Stimulated activated naive B cell treated with anti-CD40 and anti-IgM and Interleukin-4, amounts not matched to agents 10 μg/mL and 1 μg/mL and 100 μg/mL, for 72 hours (primary cell): ENCODE measurements at regions not wholly inside any gene's neighbourhood (a gene's known extent, or its start where the extent isn't known, plus 50 kb on each side); places are given as distances from the start of the nearest gene placed in this dataset.

Experiments used
- ATAC-seq, 2 donors: fragments of 150-1000 bp; cut with Tn5 transposase; replicated peaks; 2 replicates each; pipeline ENCODE4 v1.10.0; 2021; ENCODE audit warnings: moderate library complexity in 1 of 2
- DNase-seq: peaks from one replicate; pipeline ENCODE4 v3.0.0; 2021
- H3K27ac Mint-ChIP-seq: one replicate; pipeline ENCODE4 v1.8.0; 2022; ENCODE audit warnings: mild to moderate bottlenecking, mixed read lengths
- H3K27me3 Mint-ChIP-seq, 2 donors: one replicate each; pipeline ENCODE4 v1.8.0; 2022; ENCODE audit warnings: mixed read lengths in 2 of 2
- H3K36me3 Mint-ChIP-seq, 2 donors: one replicate each; pipeline ENCODE4 v1.8.0; 2022; ENCODE audit warnings: mixed read lengths in 2 of 2, mild to moderate bottlenecking in 1 of 2
- H3K4me1 Mint-ChIP-seq, 2 donors: one replicate each; pipeline ENCODE4 v1.8.0; 2022; ENCODE audit warnings: mixed read lengths in 2 of 2, mild to moderate bottlenecking in 1 of 2
- H3K4me3 Mint-ChIP-seq, 2 donors: one replicate each; pipeline ENCODE4 v1.8.0; 2022; ENCODE audit warnings: mild to moderate bottlenecking in 2 of 2, mixed read lengths in 2 of 2, moderate library complexity in 1 of 2
- H3K9me3 Mint-ChIP-seq, 2 donors: one replicate each; pipeline ENCODE4 v1.8.0; 2022; ENCODE audit warnings: mixed read lengths in 2 of 2, mild to moderate bottlenecking in 1 of 2

DNA sequence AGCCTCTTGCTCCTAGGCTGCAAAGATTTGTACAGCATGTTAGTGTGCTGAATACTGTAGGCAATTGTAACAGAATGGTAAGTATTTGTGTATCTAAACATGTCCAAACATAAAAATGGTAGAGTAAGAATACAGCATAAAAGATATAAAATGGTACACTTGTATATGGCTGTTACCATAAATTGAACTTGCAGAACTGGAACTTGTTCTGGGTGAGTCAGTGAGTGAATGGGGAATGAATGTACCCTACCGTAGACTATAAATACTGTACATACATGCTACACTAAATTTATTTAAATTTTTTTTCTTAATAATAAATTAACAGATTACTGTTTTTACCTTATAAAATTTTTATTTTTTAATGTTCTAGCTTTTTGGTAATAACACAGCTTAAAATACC is 858.7 kb downstream of the ROBO2 start:
- Mint-ChIP-seq H3K27ac (no peak overlapping the region), H3K36me3 (no peaks in the 10 kb centered on the region), H3K27me3 (no peaks in the 10 kb centered on the region), H3K4me3 (no peak overlapping the region), H3K9me3 (peaks cover 9 to 20% of the 10 kb centered on the region in 2 donors), H3K4me1 (no peaks in the 10 kb centered on the region)
- peak in 1 of 2 donors; percentile 23 for ATAC-seq
- DNase-seq, result no peak

- Mint-ChIP-seq H3K4me3 (no peak overlapping the region), H3K27me3 (no peaks in the 10 kb centered on the region), H3K27ac (no peak overlapping the region), H3K9me3 (peaks cover 7 to 10% of the 10 kb centered on the region in 2 donors), H3K4me1 (no peaks in the 10 kb centered on the region), H3K36me3 (no peaks in the 10 kb centered on the region)
- DNase-seq (no peak), ATAC-seq (no peak)
These were observed 862.8 kb downstream of the ROBO2 start for GRCh38 chr3:77902675-77903074.

DNA sequence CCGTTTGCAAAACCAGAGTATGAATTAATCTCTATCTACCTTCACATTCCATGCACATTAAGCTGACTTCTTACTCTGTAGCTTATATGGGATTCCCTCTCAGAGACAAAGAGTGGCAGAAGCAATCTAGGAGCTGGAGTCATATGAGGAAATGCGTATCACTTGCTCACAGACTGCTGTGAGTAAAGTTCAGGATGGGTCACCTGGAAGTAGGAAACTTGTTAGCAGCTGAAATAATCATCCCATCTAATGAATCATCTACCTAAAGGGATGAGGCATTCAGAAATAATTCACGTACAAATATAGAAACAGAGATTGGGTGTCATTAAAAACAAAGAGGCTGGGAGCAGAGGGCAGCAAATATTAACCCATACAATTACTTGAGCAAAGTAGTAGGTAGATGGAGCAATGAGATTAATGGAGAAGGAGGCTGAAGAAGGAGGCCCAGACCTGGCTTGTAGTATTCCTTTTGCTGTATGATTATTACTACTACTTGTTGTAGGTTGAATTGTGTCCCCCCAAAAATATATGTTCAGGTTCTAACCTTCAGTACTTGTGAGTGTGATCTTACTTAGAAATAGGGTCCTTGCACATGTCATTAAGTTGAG is 866.3 kb downstream of the ROBO2 start:
- no peaks in the 10 kb centered on the region for H3K27me3 Mint-ChIP-seq
- H3K9me3 Mint-ChIP-seq, result peaks cover 3 to 6% of the 10 kb centered on the region in 2 donors
- H3K27ac Mint-ChIP-seq, result no peak overlapping the region
- no peak overlapping the region for H3K4me3 Mint-ChIP-seq
- DNase-seq, result no peak
- no peak for ATAC-seq
- no peaks in the 10 kb centered on the region for H3K4me1 Mint-ChIP-seq
- H3K36me3 Mint-ChIP-seq, result no peaks in the 10 kb centered on the region

- DNase-seq, result no peak
- no peaks in the 10 kb centered on the region for H3K36me3 Mint-ChIP-seq
- H3K4me1 Mint-ChIP-seq, result no peaks in the 10 kb centered on the region
- no peak overlapping the region for H3K27ac Mint-ChIP-seq
- H3K4me3 Mint-ChIP-seq, result no peak overlapping the region
- H3K27me3 Mint-ChIP-seq, result no peaks in the 10 kb centered on the region
- no peak for ATAC-seq
- peaks cover 1 to 3% of the 10 kb centered on the region in 2 donors for H3K9me3 Mint-ChIP-seq
These were observed 873.8 kb downstream of the ROBO2 start for GRCh38 chr3:77913524-77914174.

- DNase-seq (no peak), ATAC-seq (no peak)
- Mint-ChIP-seq H3K4me3 (no peak overlapping the region), H3K27ac (no peak overlapping the region), H3K4me1 (no peaks in the 10 kb centered on the region), H3K9me3 (peaks cover 1 to 7% of the 10 kb centered on the region in 2 donors), H3K36me3 (no peaks in the 10 kb centered on the region), H3K27me3 (no peaks in the 10 kb centered on the region)
These were observed 875.4 kb downstream of the ROBO2 start for GRCh38 chr3:77915336-77915735.

DNA sequence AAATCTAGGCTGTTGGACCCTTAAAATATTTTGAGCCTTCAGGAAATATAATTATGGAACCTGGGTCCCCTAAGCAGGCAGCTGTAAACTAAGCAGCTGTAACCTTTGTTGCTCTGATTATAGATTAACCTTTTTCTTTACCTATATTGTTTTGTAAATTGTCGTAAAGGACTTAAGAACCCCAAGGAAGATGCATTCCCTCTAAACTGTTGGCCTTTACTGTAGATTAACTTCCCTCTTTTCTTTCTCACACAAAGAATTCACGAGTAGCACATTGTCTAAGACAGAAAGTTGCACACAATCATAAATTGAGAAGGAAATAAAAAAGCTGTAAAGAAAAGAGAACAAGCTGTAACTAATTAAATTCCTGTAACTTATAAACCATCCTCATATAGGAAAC is 877.3 kb downstream of the ROBO2 start:
- Mint-ChIP-seq H3K4me1 (no peaks in the 10 kb centered on the region), H3K4me3 (no peak overlapping the region), H3K27me3 (no peaks in the 10 kb centered on the region), H3K9me3 (peaks cover 2 to 4% of the 10 kb centered on the region in 2 donors), H3K27ac (no peak overlapping the region), H3K36me3 (no peaks in the 10 kb centered on the region)
- ATAC-seq (no peak), DNase-seq (no peak)

GRCh38 chr3:77919244-77919643 is 879.3 kb downstream of the ROBO2 start:
- ATAC-seq, result no peak
- Mint-ChIP-seq H3K27ac (no peak overlapping the region), H3K4me3 (no peak overlapping the region), H3K9me3 (peaks cover 2 to 4% of the 10 kb centered on the region in 2 donors), H3K36me3 (no peaks in the 10 kb centered on the region), H3K27me3 (no peaks in the 10 kb centered on the region), H3K4me1 (no peaks in the 10 kb centered on the region)
- no peak for DNase-seq

- Mint-ChIP-seq H3K27me3 (no peaks in the 10 kb centered on the region), H3K4me3 (no peak overlapping the region), H3K27ac (no peak overlapping the region), H3K9me3 (peaks cover 4 to 9% of the 10 kb centered on the region in 2 donors), H3K4me1 (no peaks in the 10 kb centered on the region), H3K36me3 (no peaks in the 10 kb centered on the region)
- no peak for ATAC-seq
- DNase-seq, result no peak
These were observed 891.5 kb downstream of the ROBO2 start for GRCh38 chr3:77931255-77932009.

- ATAC-seq, result no peak
- Mint-ChIP-seq H3K27ac (no peak overlapping the region), H3K27me3 (no peaks in the 10 kb centered on the region), H3K4me3 (no peak overlapping the region), H3K9me3 (peaks cover 4 to 9% of the 10 kb centered on the region in 2 donors), H3K36me3 (no peaks in the 10 kb centered on the region), H3K4me1 (no peaks in the 10 kb centered on the region)
- DNase-seq, result no peak
These were observed 893.0 kb downstream of the ROBO2 start for GRCh38 chr3:77932926-77933325.

GRCh38 chr3:77933926-77934325 is 894.0 kb downstream of the ROBO2 start:
- Mint-ChIP-seq H3K9me3 (peaks cover 4 to 9% of the 10 kb centered on the region in 2 donors), H3K27me3 (no peaks in the 10 kb centered on the region), H3K27ac (no peak overlapping the region), H3K36me3 (no peaks in the 10 kb centered on the region), H3K4me1 (no peaks in the 10 kb centered on the region), H3K4me3 (no peak overlapping the region)
- DNase-seq, result no peak
- ATAC-seq, result no peak

DNA sequence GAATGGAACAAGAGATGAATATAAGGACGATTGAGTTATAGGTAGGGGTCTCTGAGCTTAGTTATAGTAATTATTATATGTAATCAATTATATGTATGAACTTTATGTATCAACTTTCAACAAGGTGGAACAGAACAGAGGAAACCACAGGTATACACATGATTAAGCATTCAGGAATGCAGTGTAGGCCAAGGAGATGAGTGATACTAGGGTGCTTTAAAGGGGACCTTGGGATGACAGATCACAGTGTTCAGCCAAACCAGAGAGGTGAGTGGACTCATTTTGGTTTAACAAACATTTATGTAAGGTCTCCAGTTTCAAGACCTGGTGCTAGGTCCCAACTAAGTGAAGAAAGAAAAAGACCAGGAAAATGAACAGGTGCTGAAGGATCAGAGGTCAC is 895.5 kb downstream of the ROBO2 start:
- no peak for ATAC-seq
- no peaks in the 10 kb centered on the region for H3K36me3 Mint-ChIP-seq
- no peak for DNase-seq
- H3K4me3 Mint-ChIP-seq, result no peak overlapping the region
- no peak overlapping the region for H3K27ac Mint-ChIP-seq
- peaks cover 4 to 9% of the 10 kb centered on the region in 2 donors for H3K9me3 Mint-ChIP-seq
- H3K27me3 Mint-ChIP-seq, result no peaks in the 10 kb centered on the region
- H3K4me1 Mint-ChIP-seq, result no peaks in the 10 kb centered on the region

DNA sequence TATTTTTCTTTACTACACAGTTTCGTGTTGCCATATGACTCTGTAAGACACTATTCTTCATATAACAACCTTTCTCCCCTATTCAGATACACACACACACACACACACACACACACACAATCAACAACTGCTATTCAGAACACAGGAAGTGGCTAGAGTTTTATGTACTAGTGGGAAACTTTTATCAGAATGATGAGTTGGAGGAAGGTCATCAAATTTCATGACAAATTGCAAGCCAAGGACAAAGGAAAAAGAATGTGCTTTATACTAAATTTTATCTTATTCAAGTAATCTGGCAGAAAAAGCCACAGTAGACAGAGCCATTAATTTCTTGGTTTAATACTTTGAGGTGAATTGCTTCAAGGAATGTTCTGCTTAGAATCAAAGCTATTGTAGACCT is 899.8 kb downstream of the ROBO2 start:
- DNase-seq (no peak), ATAC-seq (no peak)
- Mint-ChIP-seq H3K4me1 (no peaks in the 10 kb centered on the region), H3K4me3 (no peak overlapping the region), H3K36me3 (no peaks in the 10 kb centered on the region), H3K27ac (no peak overlapping the region), H3K27me3 (no peaks in the 10 kb centered on the region), H3K9me3 (peaks cover 4 to 6% of the 10 kb centered on the region in 2 donors)

DNA sequence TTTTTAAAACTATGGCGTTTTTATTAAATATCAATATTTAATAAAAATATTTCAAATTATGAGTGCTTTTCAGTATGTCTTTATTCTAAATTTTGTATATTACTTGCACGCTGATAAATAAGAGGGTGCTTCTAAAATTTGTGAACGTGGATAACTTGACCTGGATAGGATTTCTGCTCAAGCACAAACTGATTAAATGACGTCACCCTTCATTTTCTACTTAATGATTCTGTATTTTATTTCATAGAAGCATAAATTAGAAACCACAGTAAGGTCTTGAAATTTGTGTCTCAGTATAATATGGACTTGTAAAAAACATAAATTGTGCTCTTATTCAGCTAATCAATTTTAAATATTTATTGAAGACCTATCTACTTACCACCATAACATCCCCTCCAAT is 903.7 kb downstream of the ROBO2 start:
- no peak for ATAC-seq
- H3K27ac Mint-ChIP-seq, result no peak overlapping the region
- no peak for DNase-seq
- H3K36me3 Mint-ChIP-seq, result no peaks in the 10 kb centered on the region
- no peaks in the 10 kb centered on the region for H3K27me3 Mint-ChIP-seq
- no peak overlapping the region for H3K4me3 Mint-ChIP-seq
- H3K4me1 Mint-ChIP-seq, result no peaks in the 10 kb centered on the region
- H3K9me3 Mint-ChIP-seq, result peaks cover 0 to 1% of the 10 kb centered on the region in 2 donors

DNA sequence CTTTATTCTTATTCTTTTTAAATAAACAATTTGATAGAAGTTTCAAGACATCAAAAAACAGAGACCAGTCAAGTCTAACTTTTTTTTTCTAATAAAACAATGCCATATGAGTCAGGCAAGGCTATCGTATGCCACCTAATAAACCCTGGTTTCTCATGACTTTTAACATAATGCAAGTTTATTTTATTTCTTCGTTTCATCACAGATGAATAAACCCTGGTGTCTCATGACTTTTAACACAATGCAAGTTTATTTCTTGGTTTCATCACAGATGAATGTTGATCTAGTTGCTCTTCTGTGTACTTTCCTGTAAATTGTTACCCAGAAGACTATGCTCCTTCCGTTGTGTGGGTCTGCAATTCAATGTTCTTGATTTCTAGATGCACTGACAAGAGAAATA is 905.4 kb downstream of the ROBO2 start:
- H3K36me3 Mint-ChIP-seq, result no peaks in the 10 kb centered on the region
- no peak overlapping the region for H3K4me3 Mint-ChIP-seq
- H3K9me3 Mint-ChIP-seq, result peaks cover 0 to 5% of the 10 kb centered on the region in 2 donors
- DNase-seq (no peak), ATAC-seq (no peak)
- H3K27me3 Mint-ChIP-seq, result no peaks in the 10 kb centered on the region
- H3K4me1 Mint-ChIP-seq, result no peaks in the 10 kb centered on the region
- H3K27ac Mint-ChIP-seq, result no peak overlapping the region

GRCh38 chr3:77947671-77948070 is 907.8 kb downstream of the ROBO2 start:
- Mint-ChIP-seq H3K36me3 (no peaks in the 10 kb centered on the region), H3K9me3 (peaks cover 1 to 6% of the 10 kb centered on the region in 2 donors), H3K4me3 (no peak overlapping the region)

More at GRCh38 chr3:77947671-77948070, 907.8 kb downstream of the ROBO2 start:
- Mint-ChIP-seq H3K27ac (no peak overlapping the region), H3K27me3 (no peaks in the 10 kb centered on the region), H3K4me1 (no peaks in the 10 kb centered on the region)
- DNase-seq, result no peak
- no peak for ATAC-seq
